ENCODE measurements at regions not wholly inside any gene's neighbourhood (a gene's known extent, or its start where the extent isn't known, plus 50 kb on each side); places are given as distances from the start of the nearest gene placed in this dataset.

GRCh38 chr11:27287205-27287604, 75.8 kb downstream of the CCDC34 start:
- DNase-seq = no peak

DNA sequence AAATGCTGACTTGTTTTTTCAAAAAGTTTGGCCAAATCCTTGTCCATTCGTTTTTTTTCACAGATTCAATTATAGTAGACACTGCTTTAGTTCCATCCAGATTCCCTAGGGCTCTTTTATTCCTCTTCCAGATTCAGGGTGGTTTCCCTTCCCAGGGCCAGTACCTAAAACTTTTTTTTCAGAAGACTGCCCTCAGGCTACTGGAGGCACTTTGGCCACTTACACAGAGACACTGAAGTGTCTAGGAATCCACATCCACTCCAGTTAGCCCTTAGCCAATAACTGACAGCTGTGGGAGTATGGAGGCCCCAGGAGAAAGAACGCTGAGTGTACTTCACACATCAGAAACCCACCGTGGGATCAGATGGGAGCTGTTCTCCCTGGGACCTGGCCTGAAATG, 77.3 kb downstream of the CCDC34 start:
- no peak for DNase-seq

DNA sequence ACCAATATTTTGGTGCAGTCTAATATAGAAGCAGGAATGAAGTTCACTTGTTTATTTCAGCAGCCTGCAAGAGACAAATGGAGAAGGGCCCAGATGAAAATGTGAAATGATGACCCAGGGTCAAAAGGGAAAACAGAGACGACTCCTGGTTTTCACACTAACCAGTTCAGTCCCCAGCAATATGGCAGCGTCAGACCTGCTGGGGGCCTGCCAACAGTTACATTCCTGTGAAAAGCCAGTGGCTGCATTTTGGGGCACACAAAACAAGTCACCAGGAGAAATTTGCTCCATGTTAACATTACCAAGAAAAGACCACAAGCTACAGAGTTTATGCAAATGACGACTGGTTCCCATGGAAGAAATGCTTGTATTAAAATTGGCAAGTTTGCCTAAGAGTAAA, 80.2 kb downstream of the CCDC34 start:
- no peak for DNase-seq

DNA sequence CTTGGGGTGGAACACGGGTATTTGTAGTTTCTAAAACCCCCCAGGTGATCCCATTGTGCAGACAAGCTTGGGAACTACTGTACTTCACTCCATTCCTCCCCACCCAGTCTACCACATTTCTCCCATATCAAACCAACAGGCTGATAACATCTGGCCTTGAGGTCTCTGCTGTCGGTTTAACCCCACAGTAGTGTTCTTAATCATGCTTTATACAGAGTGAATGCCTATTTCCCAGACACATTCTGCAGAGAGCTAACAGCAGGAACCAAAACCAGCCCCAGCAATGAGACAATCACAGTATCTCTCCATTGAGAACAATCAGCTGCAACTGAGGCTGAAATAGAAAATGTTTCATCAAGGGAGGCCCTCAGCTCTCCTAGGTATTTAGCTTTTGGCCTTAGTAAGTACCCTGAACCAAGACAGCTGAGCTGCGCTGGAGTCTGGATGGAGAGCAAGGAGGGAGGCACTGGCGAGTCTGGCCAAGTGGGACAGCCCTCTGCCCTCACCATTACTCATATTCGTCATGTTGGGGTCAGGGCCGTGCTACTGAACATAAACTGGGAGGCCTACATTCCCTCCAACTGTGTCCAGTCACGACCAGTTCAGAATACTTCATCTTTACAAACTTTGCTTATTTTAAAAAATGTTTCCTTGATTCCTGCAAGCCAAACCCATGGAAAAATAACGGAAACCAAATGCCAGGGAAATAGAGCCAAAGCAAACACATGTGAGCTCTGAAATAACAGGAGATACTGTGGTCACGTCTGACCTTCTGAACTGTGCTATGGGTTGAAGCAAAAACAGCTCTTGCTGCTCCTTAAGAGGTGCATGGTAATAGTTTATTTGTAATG, 81.0 kb downstream of the CCDC34 start:
- DNase-seq = no peak

DNA sequence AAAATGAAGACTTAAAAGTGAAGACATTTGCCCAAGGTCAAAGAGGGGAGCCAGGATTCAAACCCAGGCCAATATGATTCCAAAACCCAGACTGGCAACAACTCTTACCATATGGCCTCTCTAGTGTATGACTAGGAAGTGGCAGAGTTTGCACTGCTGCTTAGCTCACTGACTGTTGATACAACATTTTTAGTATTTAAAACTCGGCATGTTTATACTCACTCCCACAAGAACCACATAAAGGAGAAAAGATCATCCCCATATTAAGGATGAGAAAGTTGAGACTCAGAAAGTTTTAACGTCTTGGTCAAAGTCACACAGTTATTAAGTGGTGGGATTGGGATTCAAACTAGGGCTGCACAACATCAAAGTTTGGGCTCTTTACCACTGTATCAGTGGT, 81.7 kb downstream of the CCDC34 start:
- no peak for DNase-seq

- DNase-seq = no peak
Measured at GRCh38 chr11:27280140-27280539, 82.9 kb downstream of the CCDC34 start.

DNA sequence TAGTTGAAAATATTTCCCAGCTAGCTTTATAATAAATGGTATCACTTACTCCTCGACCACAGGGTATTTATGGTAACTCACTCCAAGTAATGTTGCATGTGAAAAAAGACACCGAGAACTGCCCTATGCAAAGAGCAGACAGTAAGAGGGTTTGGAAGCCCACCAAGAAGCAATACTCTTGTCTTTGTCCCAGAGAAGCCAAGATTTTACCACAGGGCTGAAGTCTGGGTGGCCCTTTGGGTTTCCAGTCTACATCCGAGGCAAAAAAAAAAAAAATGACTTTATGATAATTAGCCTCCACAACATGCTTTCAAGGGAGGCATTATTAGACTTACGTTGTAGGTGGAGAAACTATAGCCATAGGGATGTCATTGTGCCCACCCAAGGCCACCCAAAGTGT, 83.6 kb downstream of the CCDC34 start:
- DNase-seq = no peak

DNA sequence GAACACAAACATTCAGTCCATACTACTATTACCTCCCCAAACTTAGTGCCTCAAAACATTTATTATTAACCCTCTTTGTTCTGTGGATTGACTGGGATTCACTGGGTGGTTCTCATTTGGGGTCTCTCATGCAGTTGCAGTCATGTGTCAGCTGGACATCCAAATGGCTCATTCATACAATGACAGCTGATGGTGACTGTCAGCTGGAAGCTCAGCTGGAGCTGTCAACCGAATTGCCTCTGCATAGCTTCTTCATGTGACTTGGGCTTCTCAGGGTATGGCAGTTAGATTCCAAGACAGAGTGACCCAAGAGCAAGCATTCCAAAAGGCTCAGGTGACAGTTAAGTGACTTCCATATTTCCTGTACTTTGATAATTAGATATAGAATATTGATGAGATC, 85.2 kb downstream of the CCDC34 start:
- no peak for DNase-seq

DNA sequence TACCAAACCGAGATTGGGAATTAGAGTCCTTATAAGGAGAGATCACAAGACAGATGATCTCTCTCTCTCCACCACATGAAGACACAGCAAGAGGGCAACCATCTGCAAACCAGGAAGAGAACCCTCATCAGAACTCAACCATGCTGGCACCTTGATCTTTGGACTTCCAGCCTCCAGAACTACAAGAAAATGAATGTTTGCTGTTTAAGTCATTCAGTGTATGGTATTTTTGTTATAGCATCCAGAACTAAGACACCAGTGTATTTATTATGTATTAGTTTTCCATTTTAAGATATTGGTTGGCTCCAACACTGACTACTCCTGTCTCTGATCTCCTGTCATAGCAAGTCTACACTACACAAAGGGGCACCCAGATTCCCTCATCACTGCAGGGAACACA, 86.9 kb downstream of the CCDC34 start:
- DNase-seq = no peak

DNA sequence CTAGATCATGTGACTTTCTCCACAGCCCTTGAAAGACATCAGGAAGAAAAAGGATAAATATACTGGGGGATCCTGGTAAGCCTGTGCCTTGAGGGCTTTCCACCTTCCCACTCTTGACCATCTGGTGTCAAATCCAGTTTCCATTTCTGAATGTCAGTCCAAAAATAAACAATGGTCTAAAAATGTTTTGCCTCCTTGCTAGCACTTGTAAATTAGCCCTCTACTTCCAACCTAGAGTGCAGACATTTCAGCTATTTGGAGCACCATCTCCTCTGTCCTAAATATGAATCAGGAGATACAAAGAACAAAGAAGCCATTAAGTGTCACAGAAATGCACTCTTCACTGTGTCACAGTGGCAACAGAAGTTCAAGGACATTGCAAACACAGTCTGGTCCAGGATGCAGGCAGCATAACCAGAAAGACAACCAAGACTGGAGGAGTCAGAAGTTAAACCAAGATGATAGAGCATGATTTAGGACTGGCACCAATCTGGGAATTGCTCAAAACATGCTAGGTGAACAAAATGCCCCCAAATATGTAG, 88.1 kb downstream of the CCDC34 start:
- DNase-seq = no peak

DNA sequence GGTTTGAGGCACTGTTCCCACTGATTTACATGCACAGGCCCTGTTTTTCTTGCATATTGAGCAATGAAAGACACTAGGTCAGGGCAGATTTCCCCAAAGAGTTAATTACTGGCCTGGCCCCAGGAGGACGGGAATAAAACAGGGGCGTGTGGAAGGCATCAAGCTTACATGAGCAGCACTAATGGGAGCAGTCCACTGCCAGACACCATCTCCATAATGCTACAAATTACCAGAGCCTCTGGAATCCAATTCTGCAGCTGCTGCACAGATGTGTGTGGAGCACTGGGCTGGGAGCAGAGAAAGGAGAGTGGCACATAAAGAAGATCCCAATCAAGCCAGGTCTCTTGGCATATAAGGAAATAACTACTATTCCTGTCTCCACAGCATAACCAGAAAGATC, 96.9 kb downstream of the CCDC34 start:
- DNase-seq = no peak

- no peak for DNase-seq
Measured at GRCh38 chr11:27263986-27264385, 99.0 kb downstream of the CCDC34 start.

- no peak for DNase-seq
Measured at GRCh38 chr11:27263046-27263445, 100.0 kb downstream of the CCDC34 start.

GRCh38 chr11:27255447-27255828, 107.6 kb downstream of the CCDC34 start:
- no peak for DNase-seq

DNA sequence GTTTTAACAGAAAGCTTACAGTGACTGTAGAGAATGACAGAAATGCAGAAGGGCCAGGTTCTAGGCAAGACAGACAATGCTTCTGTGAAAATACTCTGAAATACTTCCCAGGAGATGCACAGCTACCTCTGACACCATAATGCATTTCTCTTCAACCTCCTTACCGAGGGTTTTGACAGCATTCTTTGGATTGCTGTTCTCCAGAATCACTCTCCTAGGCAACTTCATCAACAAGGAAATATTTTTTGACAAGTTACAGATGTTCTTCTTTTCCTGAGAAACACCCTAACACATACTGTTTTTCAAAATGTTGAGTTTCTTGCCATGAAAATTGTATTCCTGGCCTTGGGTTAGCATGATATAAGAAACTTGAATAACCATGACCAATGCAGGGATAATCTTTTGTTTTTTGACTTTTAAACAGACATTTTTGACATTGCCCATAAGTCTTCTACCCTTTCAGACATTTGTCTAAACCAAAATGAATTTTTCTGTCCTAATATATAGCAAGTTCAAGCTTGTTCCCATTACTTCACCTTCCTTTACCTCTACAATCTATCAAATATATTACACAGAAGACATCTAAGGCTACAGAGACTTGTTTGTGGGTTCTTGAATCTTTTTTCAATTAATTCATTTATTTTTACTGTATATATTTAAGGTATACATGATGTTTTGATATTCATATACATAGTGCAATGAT, 108.1 kb downstream of the CCDC34 start:
- no peak for DNase-seq

DNA sequence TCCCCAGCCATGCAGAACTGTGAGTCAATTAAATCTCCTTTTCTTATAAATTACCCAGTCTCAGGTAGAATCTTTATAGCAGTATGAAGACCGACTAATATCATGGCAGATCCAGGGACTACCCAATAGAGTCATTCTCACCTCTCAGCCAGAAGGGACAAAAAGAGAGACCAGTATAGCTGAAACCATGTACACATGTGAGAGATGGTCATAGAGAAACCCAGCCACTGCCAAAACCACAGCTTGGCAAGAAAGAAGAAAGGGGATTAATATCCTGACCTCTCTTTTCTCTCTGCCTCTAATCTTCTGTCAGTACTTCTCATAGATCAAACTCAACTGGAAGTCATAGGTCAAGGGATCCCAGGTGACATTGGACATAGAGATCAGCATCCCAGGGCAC, 109.8 kb downstream of the CCDC34 start:
- DNase-seq = no peak

GRCh38 chr11:27250867-27251665, 111.9 kb downstream of the CCDC34 start:
- no peak for DNase-seq

DNA sequence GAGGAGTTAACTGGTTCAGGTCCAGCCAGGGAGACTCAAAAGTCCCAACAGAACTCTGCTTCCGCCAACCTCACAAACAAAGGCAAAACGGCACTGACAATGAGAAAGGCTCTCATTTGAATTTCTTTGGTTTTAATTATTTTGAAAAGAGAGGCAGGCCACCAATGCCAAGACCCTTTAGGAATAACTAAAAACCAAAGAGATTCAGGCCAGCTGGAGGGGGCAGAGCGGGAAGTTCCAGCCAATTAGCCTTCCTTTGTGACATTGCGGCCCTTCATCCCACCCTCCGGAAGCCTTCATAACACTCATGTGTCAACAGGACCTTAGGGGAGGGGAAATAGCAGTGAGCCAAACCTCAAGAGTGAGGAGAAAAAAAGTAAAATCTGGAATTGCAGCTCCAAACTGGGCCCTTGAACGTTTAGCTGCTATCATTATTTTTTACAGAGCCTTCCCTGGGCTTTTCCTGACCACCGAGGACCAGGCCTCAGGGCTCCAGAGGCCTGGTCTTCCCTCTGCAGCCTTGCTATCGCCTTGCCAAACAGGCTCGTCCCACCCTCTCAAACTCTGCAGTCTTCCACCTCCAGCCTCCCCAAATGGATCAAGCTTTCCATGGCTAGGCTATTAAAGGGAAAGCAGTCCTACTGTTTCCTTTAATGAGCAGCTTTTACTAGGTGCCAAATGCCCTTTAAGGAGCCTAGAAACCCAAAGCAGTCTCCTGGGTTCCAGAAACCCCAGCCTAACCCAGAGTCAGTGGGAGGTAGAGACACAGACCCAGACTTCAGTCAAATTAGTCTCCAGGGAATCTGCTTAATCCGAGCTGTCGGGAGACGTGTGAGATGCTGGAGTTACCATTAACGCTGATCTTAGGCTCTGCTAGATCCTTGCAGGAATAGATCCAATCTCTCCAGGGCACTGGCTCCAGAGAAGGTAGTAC, 114.2 kb downstream of the CCDC34 start:
- no peak for DNase-seq

DNA sequence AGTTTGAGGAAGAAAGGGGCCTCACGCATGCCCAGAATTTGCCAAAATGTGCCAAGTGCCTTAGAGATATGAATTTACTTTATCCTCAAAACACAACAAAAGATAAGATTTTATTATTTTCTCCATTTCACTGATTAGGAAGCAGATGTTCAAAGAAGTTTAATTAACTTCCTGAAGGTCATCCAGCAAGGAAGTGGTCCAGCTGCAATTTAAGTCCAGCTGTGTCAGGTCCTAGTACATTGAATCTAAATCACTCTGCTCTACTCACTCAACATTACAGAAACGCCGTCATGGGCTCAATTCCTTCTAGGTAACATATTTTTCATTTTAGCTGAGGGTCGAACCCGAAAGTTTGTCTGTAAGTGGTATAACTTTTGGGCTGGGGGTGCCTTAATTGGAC, 115.4 kb downstream of the CCDC34 start:
- DNase-seq = no peak

- no peak for DNase-seq
Measured at GRCh38 chr11:27246925-27247324, 116.1 kb downstream of the CCDC34 start.

- no peak for DNase-seq
Measured at GRCh38 chr11:27244900-27245299, 118.1 kb downstream of the CCDC34 start.

- DNase-seq = no peak
Measured at GRCh38 chr11:27242591-27242990, 120.4 kb downstream of the CCDC34 start.
